Mononuclear cell (primary cell): ENCODE measurements at regions not wholly inside any gene's neighbourhood (a gene's known extent, or its start where the extent isn't known, plus 50 kb on each side); places are given as distances from the start of the nearest gene placed in this dataset.

Source experiments
- H3K27me3 ChIP-seq: 2 replicates; pipeline ENCODE4 v1.6.0; 2011; ENCODE audit warnings: low read length, control low read depth; ENCODE audit not compliant: insufficient read depth
- H3K4me1 ChIP-seq: 2 replicates; pipeline ENCODE4 v1.5.1; 2011; ENCODE audit warnings: mild to moderate bottlenecking, low read length, control low read depth; ENCODE audit not compliant: insufficient read depth
- H3K4me3 ChIP-seq: 2 replicates; pipeline ENCODE4 v1.5.1; 2011; ENCODE audit warnings: mild to moderate bottlenecking, low read length, moderate library complexity
- H3K9me3 ChIP-seq: 2 replicates; pipeline ENCODE4 v1.5.1; 2011; ENCODE audit warnings: low read depth, mild to moderate bottlenecking, control low read depth, low read length

DNA sequence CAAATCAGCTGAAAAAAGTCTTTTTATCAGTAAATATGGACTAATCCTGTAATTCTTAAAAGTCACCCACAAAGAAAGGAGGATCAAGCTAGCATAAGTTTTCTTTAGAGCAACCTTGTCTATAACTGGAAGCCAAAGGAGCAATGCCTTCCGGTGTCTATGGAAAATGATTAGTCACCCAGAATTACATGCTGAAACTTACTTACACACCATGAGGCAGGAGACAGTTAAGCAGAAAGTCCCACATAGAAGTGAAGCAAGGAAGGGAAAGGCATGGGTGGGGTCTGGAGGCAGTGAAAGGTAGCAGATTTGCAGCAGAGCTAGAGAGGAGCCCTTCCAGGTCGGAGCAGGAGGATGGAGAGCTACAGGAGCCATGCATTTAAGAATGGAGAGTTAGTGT is 153.7 kb upstream of the RIPOR2 start:
- H3K9me3 ChIP-seq = no peaks in the 10 kb centered on the region
- H3K27me3 ChIP-seq = no peaks in the 10 kb centered on the region
- H3K4me3 ChIP-seq = no peak overlapping the region
- H3K4me1 ChIP-seq = peaks cover 32% of the 10 kb centered on the region

DNA sequence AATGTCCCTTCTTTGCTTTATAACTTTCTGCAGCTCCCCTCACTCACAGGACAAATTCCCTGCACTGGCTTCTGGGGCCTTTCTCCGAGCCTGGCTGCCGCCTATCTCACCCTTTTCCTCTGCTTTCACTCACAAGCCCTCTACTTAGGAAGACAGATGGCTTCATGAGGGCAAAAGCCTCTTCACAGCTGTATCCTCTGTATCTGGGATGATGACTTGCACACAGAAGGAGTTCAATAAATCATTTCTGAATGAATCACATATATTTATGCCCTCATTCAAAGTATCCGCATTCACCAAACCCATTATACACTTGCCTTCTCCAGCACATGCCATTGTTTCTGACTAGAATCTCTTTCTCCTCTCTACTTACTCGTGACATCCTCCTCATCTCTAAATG is 159.0 kb upstream of the RIPOR2 start:
- no peaks in the 10 kb centered on the region for H3K9me3 ChIP-seq
- H3K4me1 ChIP-seq = peaks cover 2% of the 10 kb centered on the region
- H3K4me3 ChIP-seq = no peak overlapping the region
- H3K27me3 ChIP-seq = no peaks in the 10 kb centered on the region

DNA sequence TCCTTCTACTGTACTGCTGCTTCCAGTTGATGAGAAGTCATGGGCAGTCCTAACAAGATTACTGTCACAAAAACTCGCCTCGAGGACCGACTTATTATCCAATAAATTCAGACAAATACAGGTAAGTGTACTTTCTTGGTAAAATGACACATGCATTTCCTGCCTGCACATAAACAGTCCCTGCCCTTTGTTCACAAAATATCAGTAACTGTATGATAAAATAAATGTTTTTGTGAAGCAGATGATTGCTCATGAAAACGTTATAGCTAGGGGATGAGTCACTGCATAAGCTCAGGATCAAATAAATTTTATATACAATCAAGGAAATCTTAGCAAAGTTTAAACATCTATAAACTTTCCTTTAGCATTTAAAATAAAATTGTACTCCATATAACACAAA is 164.5 kb upstream of the RIPOR2 start:
- Histone ChIP-seq H3K9me3 (no peaks in the 10 kb centered on the region), H3K27me3 (no peaks in the 10 kb centered on the region)

DNA sequence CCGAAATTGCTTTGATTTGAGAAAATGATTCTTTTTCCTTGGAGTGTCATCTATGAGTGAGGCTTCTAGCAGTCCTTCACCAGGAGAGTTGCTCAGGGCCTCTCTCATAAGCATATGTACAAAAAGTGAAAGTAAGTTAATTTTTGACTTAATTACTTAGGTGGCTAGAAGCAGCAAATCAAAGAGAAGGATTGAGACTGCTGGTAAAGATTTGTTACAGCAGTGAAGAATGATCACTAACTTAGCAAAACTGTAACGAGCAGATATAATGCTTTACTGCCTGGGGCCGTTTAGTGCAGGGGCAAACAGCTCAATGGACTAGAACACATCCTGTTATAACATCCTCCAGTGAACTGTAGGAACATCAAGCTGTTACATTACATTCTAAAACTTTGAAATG is 167.8 kb upstream of the RIPOR2 start:
- H3K27me3 ChIP-seq = no peaks in the 10 kb centered on the region
- H3K9me3 ChIP-seq = no peaks in the 10 kb centered on the region
- H3K4me1 ChIP-seq = no peaks in the 10 kb centered on the region
- no peak overlapping the region for H3K4me3 ChIP-seq

More for the DNA sequence above, 164.5 kb upstream of the RIPOR2 start:
- no peaks in the 10 kb centered on the region for H3K4me1 ChIP-seq
- H3K4me3 ChIP-seq = no peak overlapping the region

DNA sequence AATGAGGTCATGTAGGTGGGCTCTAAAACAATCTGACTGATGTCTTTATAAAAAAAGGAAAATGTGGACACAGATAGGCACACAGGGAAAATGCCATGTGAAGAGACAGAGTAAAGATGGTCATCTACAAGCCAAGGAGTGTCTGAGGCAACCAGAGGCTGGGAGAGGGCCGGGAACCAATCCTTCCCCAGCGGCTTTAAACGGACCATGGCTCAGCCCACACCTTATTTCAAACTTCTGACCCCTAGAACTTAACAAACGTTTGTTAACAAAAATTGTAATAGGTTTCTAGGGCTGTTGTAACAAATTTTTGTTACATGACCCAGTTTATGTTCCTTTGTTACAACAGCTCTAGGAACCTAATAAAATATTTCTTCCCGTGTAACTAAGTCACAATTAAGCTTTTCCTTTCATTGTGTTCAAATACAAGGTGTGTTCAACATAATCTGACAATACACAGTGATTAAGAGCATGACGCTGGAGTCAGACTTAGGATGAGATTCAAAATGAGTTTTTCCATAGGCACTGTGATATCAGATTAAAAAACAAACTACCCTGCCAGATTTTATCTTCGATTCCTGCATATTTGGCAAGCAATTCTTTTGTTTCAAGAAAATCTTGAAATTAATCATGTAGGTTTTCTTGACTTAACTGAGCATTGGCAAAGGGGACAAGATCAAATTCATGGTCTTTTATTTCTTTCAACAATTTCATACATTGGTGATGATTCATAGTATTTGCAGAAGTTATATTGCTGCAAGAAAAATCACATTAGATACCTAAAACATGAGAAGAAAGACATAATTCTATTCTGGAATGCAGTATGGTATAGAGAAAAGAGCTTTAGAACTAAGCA is 169.5 kb upstream of the RIPOR2 start:
- Histone ChIP-seq H3K4me3 (no peak overlapping the region), H3K9me3 (no peaks in the 10 kb centered on the region), H3K4me1 (no peaks in the 10 kb centered on the region), H3K27me3 (no peaks in the 10 kb centered on the region)

DNA sequence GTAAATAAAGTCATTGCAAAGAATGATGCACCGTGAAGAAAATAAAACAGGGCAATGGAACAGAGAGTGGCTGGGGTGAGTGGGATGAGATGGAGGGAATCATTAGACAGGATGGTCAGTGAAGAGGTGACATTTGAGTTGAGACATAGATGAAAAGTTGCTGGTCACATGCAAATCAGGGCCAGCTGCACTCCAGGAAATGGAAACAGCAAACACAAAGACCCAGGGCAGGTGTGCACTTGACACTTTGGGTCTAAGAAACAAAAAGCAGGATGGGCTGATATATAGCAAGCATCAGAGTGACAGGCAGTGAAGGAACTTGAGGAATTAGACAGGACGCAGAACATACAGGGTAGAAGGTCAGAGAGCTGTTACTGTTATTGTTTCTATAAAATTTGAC is 171.5 kb upstream of the RIPOR2 start:
- H3K4me1 ChIP-seq = peaks cover 2% of the 10 kb centered on the region
- no peaks in the 10 kb centered on the region for H3K27me3 ChIP-seq
- H3K4me3 ChIP-seq = no peak overlapping the region
- H3K9me3 ChIP-seq = no peaks in the 10 kb centered on the region

DNA sequence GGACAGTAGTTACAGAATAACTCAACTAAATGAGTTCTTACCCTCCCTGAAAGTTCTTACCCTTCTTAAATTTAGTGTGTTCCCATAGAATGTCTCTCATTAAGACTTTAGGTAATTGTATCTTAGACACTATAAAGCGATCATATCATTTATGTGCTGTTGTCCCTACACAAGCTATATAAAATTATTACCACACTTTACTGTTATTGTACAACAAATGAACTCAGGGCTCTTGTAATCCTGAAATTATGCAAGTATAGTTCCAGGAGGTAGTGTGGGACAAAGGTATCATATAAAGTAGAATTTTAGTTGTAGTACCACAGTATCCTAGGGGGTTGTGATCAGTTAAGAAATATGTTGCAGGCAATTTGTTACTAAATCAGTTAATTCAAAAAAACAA is 167.4 kb upstream of the CARMIL1 start:
- H3K4me3 ChIP-seq = no peak overlapping the region
- H3K9me3 ChIP-seq = no peaks in the 10 kb centered on the region
- H3K4me1 ChIP-seq = peaks cover 10% of the 10 kb centered on the region
- H3K27me3 ChIP-seq = no peaks in the 10 kb centered on the region

DNA sequence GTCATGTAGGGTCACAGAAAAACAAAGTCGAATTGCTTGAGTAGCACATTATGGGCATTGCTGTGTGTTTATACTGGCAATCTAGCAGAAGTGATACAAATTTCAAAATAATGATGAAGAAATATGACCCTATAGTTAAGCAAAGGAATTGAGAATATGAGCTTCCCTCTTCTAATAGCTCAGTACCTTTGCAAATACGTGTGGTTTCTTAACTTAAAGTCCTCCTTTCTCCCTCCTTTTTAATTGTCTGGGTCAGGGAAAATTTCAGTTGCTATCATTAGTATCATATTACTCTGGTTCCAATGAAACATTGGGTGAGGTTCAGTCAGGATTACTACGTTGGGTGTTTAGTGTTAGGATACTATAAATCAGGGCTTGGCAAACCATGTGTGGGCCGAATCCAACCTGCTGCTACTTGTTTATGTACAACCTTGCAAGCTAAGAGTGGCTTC is 166.8 kb upstream of the CARMIL1 start:
- H3K4me3 ChIP-seq = no peak overlapping the region
- no peaks in the 10 kb centered on the region for H3K27me3 ChIP-seq
- H3K9me3 ChIP-seq = no peaks in the 10 kb centered on the region
- peaks cover 10% of the 10 kb centered on the region for H3K4me1 ChIP-seq

DNA sequence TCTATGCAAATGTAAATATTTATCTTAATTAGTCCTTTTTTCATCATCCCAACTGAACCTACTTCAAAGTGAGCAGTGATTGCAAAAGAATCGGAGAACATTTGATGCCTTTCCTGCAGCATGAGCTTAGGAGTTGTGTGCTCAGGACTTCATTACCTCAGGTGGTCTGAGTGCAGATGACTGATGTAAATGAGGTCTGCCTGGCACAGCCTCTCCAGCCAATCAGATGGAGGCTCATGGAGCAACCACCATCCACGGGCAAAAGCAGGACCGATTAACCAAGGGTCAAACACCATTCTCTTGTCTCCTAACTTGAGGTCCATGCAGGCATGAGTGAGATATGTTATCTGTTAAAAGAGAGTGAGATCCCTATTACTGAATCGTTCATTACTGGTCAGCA is 165.7 kb upstream of the CARMIL1 start:
- no peaks in the 10 kb centered on the region for H3K9me3 ChIP-seq
- H3K27me3 ChIP-seq = no peaks in the 10 kb centered on the region
- H3K4me3 ChIP-seq = no peak overlapping the region
- peaks cover 10% of the 10 kb centered on the region for H3K4me1 ChIP-seq

DNA sequence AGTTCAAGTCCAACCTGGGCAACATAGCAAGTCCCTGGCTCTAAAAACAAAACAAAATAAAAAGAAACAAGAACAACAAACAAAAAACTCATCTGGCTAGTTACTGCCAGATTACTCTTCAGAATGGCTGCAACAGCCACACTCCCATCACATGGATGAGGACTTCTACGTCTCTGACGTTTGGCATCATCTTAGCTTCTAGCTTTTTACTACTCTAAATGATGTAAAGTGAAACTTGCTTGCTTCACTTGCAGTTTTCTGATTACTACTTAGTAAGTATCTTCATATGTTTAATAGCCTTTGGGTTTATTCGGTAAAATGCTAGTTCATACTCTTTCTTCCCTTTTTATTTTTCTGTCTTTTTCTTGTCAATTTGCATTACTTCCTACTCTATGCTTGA is 161.1 kb upstream of the CARMIL1 start:
- Histone ChIP-seq H3K9me3 (no peaks in the 10 kb centered on the region), H3K27me3 (no peaks in the 10 kb centered on the region), H3K4me3 (no peak overlapping the region), H3K4me1 (peaks cover 6% of the 10 kb centered on the region)

DNA sequence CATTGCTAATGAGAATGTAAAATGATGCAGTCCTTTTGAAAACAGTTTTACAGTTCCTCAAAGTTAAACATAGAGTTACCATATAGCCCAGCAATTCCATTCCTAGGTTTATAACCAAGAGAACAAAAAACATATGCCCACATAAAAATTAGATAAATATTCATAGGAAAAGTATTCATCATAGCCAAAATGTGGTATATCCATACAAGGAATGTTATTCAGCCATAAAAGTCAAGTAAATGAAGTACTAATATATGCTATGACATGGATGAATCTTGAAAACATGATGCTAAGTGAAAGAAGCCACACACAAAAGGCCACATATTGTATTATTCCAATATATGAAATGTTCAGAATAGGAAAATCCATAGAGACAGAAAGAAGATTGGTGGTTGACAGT is 158.0 kb upstream of the CARMIL1 start:
- Histone ChIP-seq H3K4me3 (no peak overlapping the region), H3K9me3 (no peaks in the 10 kb centered on the region), H3K27me3 (no peaks in the 10 kb centered on the region), H3K4me1 (peaks cover 24% of the 10 kb centered on the region)

DNA sequence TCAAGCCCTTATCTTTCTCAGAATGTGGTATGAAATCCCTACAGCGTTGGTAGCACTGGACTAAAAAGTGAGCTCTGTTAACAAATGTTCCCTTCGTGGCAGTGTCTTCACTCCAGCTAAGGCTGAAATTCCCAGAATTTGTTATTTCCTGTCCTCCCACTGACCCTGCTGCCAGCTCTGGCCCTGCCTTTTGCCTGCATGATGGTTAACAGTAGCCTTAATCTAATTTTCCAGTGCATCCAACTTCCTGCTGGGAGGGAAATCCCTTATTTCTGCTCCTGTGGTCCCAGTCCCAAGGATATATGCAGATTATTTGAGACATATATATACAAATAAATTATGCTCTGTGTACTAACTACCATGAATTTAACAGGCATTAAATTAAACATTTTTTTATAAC is 157.2 kb upstream of the CARMIL1 start:
- Histone ChIP-seq H3K4me3 (no peak overlapping the region), H3K4me1 (peaks cover 24% of the 10 kb centered on the region), H3K27me3 (no peaks in the 10 kb centered on the region), H3K9me3 (no peaks in the 10 kb centered on the region)

DNA sequence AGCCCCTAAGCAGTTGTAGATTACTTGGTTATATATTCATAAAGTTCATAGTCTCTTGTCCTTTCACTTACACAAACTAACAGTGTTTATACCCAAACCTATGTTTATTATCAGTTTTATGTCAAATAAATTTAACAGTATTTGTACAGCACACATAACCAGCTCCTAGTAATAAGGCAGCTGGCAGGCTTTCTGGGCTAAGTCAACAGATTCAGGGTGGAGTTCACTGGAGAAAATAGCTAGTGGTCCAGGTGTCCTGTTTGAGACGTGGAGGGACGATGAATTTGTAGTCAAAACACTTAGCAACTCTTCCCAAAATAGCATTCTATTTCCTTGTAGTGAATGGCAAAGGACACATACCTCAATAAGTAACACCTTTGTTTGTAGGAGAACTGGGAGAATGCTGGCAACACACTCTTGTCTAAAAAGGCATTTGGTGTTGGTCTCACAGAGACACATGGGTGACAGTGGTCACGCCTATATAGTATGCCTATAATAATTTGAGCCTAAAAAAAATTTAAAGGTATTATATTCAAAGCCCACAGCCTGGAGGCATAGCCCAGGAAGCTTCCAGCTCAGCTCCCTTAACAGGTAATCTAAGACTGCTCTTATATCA is 156.4 kb upstream of the CARMIL1 start:
- H3K4me3 ChIP-seq = no peak overlapping the region
- no peaks in the 10 kb centered on the region for H3K27me3 ChIP-seq
- no peaks in the 10 kb centered on the region for H3K9me3 ChIP-seq
- peaks cover 24% of the 10 kb centered on the region for H3K4me1 ChIP-seq

DNA sequence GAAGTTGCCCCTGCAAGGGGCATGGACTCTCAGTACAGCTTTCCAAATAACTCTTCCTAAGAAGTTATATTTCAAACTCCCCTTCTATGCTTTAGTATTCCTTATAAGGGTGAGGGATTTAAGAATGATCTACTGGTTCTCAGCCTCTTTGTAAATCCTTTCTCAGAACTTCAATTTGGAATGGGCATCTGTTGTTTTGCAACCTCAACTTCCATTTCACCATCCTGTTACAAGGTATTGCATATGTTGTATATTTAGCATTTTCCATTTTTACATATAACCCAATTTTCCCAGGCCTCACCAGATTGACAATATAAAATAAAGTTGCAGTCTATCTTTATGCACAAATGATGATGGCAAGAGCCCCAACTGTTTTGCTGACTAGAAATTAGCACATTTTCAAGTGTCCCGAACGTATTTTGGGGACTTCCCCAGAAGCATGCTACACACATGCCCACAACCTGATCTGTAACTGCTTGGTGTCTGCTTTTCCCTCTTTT is 154.9 kb upstream of the CARMIL1 start:
- H3K4me3 ChIP-seq = no peak overlapping the region
- peaks cover 21% of the 10 kb centered on the region for H3K4me1 ChIP-seq
- no peaks in the 10 kb centered on the region for H3K27me3 ChIP-seq
- H3K9me3 ChIP-seq = no peaks in the 10 kb centered on the region

DNA sequence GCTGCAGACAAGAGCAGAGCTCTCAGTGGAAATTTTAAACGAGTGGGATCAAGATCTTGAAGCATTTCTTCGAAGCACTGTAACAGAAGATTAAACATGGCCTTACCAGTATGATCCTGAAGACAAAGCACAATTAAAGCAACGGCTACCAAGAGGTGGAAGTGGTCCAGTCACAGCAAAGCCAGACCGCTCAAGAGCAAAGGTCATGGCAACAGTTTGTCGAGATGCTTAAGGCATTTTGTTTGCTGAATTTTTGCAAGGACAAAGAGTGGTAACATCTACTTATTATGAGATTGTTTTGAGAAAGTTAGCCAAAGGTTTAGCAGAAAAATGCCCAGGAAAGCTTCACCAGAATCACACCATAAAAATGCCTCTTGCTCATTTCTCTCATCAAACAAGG is 153.4 kb upstream of the CARMIL1 start:
- Histone ChIP-seq H3K27me3 (no peaks in the 10 kb centered on the region), H3K4me3 (no peak overlapping the region), H3K4me1 (peaks cover 26% of the 10 kb centered on the region), H3K9me3 (no peaks in the 10 kb centered on the region)
